ENCODE measurements at regions not wholly inside any gene's neighbourhood (a gene's known extent, or its start where the extent isn't known, plus 50 kb on each side); places are given as distances from the start of the nearest gene placed in this dataset.

GRCh38 chr7:69434398-69434815 is 163.9 kb upstream of the AUTS2 start:
- H3K79me2 ChIP-seq (ENCODE audit: control insufficient read depth in 1 of 2, insufficient read depth in 2 of 2, low read length in 2 of 2), result no peaks in the 10 kb centered on the region

More at GRCh38 chr7:69434398-69434815, 163.9 kb upstream of the AUTS2 start:
- Histone ChIP-seq H2BK20ac (ENCODE audit: low read length) (no peak overlapping the region), H3K4ac (replicated peaks; ENCODE audit: insufficient read length, low read depth, low read length) (no peak overlapping the region), H3K9ac (replicated peaks in 1 of 4; ENCODE audit: extremely low read depth in 1 of 4, low read depth in 3 of 4, low read length in 3 of 4) (no peak overlapping the region), H3K23ac (ENCODE audit: insufficient read length) (no peak overlapping the region), H3K27me3 (replicated peaks in 1 of 4; ENCODE audit: control insufficient read depth in 3 of 4, extremely low read depth in 1 of 4, insufficient read depth in 3 of 4, low read length in 3 of 4) (peaks cover 0 to 4% (median under 1%) of the 10 kb centered on the region in 4 experiments; a peak in 2 of 7 replicates), H3K9me3 (ENCODE audit: insufficient read depth in 2 of 2, low read depth in 1 of 2, low read length in 1 of 2) (no peaks in the 10 kb centered on the region), H3K18ac (ENCODE audit: extremely low read depth, low read length) (no peak overlapping the region), H2AK5ac (ENCODE audit: low read depth, low read length) (no peak overlapping the region), H3K79me1 (ENCODE audit: low read depth, low read length) (no peaks in the 10 kb centered on the region), H2AFZ (ENCODE audit: low read length) (no peak overlapping the region), H2BK5ac (ENCODE audit: low read depth, low read length) (no peak overlapping the region), H4K20me1 (replicated peaks in 1 of 2; ENCODE audit: control insufficient read depth in 1 of 2, insufficient read depth in 2 of 2, low read length in 2 of 2) (no peaks in the 10 kb centered on the region), H3K36me3 (ENCODE audit: control insufficient read depth in 2 of 4, insufficient read depth in 4 of 4, low read length in 3 of 4) (no peaks in the 10 kb centered on the region), H3K4me3 (ENCODE audit: extremely low read depth in 1 of 4, insufficient read depth in 2 of 4, low read depth in 3 of 4, low read length in 4 of 4) (no peak overlapping the region), H4K91ac (replicated peaks; ENCODE audit: insufficient read length, low read length) (no peak overlapping the region), H3K56ac (replicated peaks; ENCODE audit: insufficient read length, low read depth, low read length) (no peak overlapping the region), H3K14ac (ENCODE audit: insufficient read length) (no peak overlapping the region), H2BK12ac (ENCODE audit: low read depth, low read length) (no peak overlapping the region), H2BK15ac (ENCODE audit: low read length) (no peak overlapping the region), H2BK120ac (replicated peaks; ENCODE audit: low read depth, low read length) (no peak overlapping the region), H3K4me2 (ENCODE audit: insufficient read depth in 1 of 2, low read depth in 2 of 2, low read length in 2 of 2) (no peak overlapping the region), H4K5ac (ENCODE audit: insufficient read length, low read depth, low read length) (no peak overlapping the region), H3K23me2 (ENCODE audit: low read depth, low read length) (no peaks in the 10 kb centered on the region), H3K27ac (ENCODE audit: low read depth, low read length) (no peak overlapping the region), H4K8ac (ENCODE audit: extremely low read depth, insufficient read depth, low read length) (no peak overlapping the region), H3K4me1 (replicated peaks in 1 of 4; ENCODE audit: control insufficient read depth in 3 of 4, insufficient read depth in 4 of 4, low read length in 3 of 4) (peaks cover 0 to 8% (median 3%) of the 10 kb centered on the region in 4 experiments; a peak in 3 of 7 replicates)
- POLR2A ChIA-PET (ENCODE audit: partially characterized antibody), result no interaction called here
- WGBS, 2 experiments (ENCODE audit: extremely low coverage in 1 of 2, insufficient coverage in 1 of 2, insufficient read length in 1 of 2, insufficient replicate concordance in 2 of 2, low coverage in 1 of 2, low lambda C conversion rate in 2 of 2, missing lambda C conversion rate in 1 of 2), result 89% methylated on average over 5 of the region's 5 CpGs; no CpG with 5 or more reads in 1 of the 2 experiments
- FAIRE-seq (no peak), DNase-seq (ENCODE audit: low read depth in 1 of 2, low spot score in 2 of 2) (no peak)
- CTCF ChIA-PET (ENCODE audit: partially characterized antibody), result interaction anchor here (0.6 kb wide), 1 partner anchor 681 kb away, joined by 3 read pairs; no protein-coding TSS in a partner anchor
- TF ChIP-seq CTCF (IDR thresholded peaks at IDR 0.05; ENCODE audit: control extremely low read depth in 1 of 3, insufficient read depth in 1 of 3, low read depth in 1 of 3, low read length in 3 of 3) (no peak), CBX8 (IDR thresholded peaks at IDR 0.05; ENCODE audit: borderline replicate concordance, low read depth, low read length) (no peak), BRCA1 (IDR thresholded peaks at IDR 0.05; ENCODE audit: low read depth, low read length) (no peak)

Measured in H1 (cell line).